GM18867 (cell line): ENCODE measurements at regions not wholly inside any gene's neighbourhood (a gene's known extent, or its start where the extent isn't known, plus 50 kb on each side); places are given as distances from the start of the nearest gene placed in this dataset.
"Not testable (repeated sequence)": the region's sequence is repeated elsewhere in the genome, so short reads cannot be mapped to it uniquely, and the experiment has no call there.

Experiments used
- ATAC-seq: cut with Tn5 transposase; IDR thresholded peaks from one replicate; pipeline ENCODE4 v1.9.1; 2021; ENCODE audit warnings: mild to moderate bottlenecking, moderate library complexity; ENCODE audit not compliant: unreplicated experiment

- ATAC-seq, result not testable (repeated sequence)
Observed at GRCh38 chr22:25348996-25349395, 129.6 kb downstream of the CRYBB2 start.

- ATAC-seq, result no peak
Observed at GRCh38 chr22:25350551-25350971, 131.1 kb downstream of the CRYBB2 start.

GRCh38 chr22:25351631-25352293, 132.3 kb downstream of the CRYBB2 start:
- no peak for ATAC-seq

- no peak for ATAC-seq
Observed at GRCh38 chr22:25352294-25352680, 132.8 kb downstream of the CRYBB2 start.

- ATAC-seq, result no peak
Observed at GRCh38 chr22:25353516-25354445, 134.3 kb downstream of the CRYBB2 start.

- ATAC-seq, result no peak
Observed at GRCh38 chr22:25354456-25354855, 135.0 kb downstream of the CRYBB2 start.

GRCh38 chr22:25357132-25357455, 137.7 kb downstream of the CRYBB2 start:
- no peak for ATAC-seq

GRCh38 chr22:25357606-25358420, 138.4 kb downstream of the CRYBB2 start:
- no peak for ATAC-seq

- no peak for ATAC-seq
Observed at GRCh38 chr22:25358421-25359170, 139.2 kb downstream of the CRYBB2 start.

GRCh38 chr22:25359601-25360261, 140.3 kb downstream of the CRYBB2 start:
- no peak for ATAC-seq

- no peak for ATAC-seq
Observed at GRCh38 chr22:25360411-25360810, 141.0 kb downstream of the CRYBB2 start.

- ATAC-seq, result no peak
Observed at GRCh38 chr22:25360891-25361645, 141.6 kb downstream of the CRYBB2 start.

- no peak for ATAC-seq
Observed at GRCh38 chr22:25361899-25362214, 142.4 kb downstream of the CRYBB2 start.

GRCh38 chr22:25362215-25362882, 142.9 kb downstream of the CRYBB2 start:
- no peak for ATAC-seq

GRCh38 chr22:25362883-25363240, 143.4 kb downstream of the CRYBB2 start:
- no peak for ATAC-seq

- ATAC-seq, result no peak
Observed at GRCh38 chr22:25363474-25363873, 144.0 kb downstream of the CRYBB2 start.

GRCh38 chr22:25364281-25364680, 144.8 kb downstream of the CRYBB2 start:
- no peak for ATAC-seq

GRCh38 chr22:25364736-25365241, 145.3 kb downstream of the CRYBB2 start:
- ATAC-seq, result no peak
